H1 (cell line): ENCODE measurements at regions not wholly inside any gene's neighbourhood (a gene's known extent, or its start where the extent isn't known, plus 50 kb on each side); places are given as distances from the start of the nearest gene placed in this dataset.

Experiments
- CTCF ChIA-PET: fragments of 300-600 bp; sonication (Branson Sonifier 250); formaldehyde crosslinking; loops from one replicate; lab custom pipeline; 2021; ENCODE audit not compliant: partially characterized antibody; lab: Charles Lee
- POLR2A ChIA-PET: fragments of 300-600 bp; sonication (Branson Sonifier 250); formaldehyde crosslinking; loops from one replicate; lab custom pipeline; 2021; ENCODE audit warnings: inconsistent platforms; ENCODE audit not compliant: partially characterized antibody; lab: Charles Lee
- DNase-seq, 2 experiments: peaks; one replicate each; pipeline versions ENCODE4 v3.0.0 to v3.0.0-alpha.2; 2010 to 2022; ENCODE audit warnings: low spot score in 2 of 2, low read depth in 1 of 2, mixed read lengths in 1 of 2
- FAIRE-seq: peaks from 2 replicates; lab custom pipeline; 2011; peaks lifted over from hg19 to GRCh38; lab: Jason Lieb, UNC
- H2AFZ ChIP-seq: 2 replicates; pipeline ENCODE4 v1.8.1; 2012; ENCODE audit warnings: low read length, inconsistent platforms
- H2AK5ac ChIP-seq: 2 replicates; pipeline ENCODE4 v1.6.1; 2013; ENCODE audit warnings: low read depth, low read length
- H2BK120ac ChIP-seq: replicated peaks from 2 replicates; pipeline ENCODE3; 2013; ENCODE audit warnings: low read depth, low read length, inconsistent platforms
- H2BK12ac ChIP-seq: 2 replicates; pipeline ENCODE4 v1.6.1; 2013; ENCODE audit warnings: low read depth, low read length
- H2BK15ac ChIP-seq: 2 replicates; pipeline ENCODE4 v1.6.1; 2013; ENCODE audit warnings: low read length
- H2BK20ac ChIP-seq: 2 replicates; pipeline ENCODE4 v1.6.1; 2013; ENCODE audit warnings: low read length
- H2BK5ac ChIP-seq: 2 replicates; pipeline ENCODE4 v1.6.1; 2013; ENCODE audit warnings: low read depth, low read length
- H3K14ac ChIP-seq: 2 replicates; pipeline ENCODE4 v1.6.1; 2013; ENCODE audit warnings: inconsistent platforms; ENCODE audit not compliant: insufficient read length
- H3K18ac ChIP-seq: 2 replicates; pipeline ENCODE4 v1.6.1; 2013; ENCODE audit warnings: low read length; ENCODE audit errors: extremely low read depth
- H3K23ac ChIP-seq: 2 replicates; pipeline ENCODE4 v1.6.1; 2013; ENCODE audit warnings: inconsistent platforms; ENCODE audit not compliant: insufficient read length
- H3K23me2 ChIP-seq: 2 replicates; pipeline ENCODE4 v1.6.1; 2013; ENCODE audit warnings: low read depth, low read length
- H3K27ac ChIP-seq: 2 replicates; pipeline ENCODE4 v1.6.1; 2011; ENCODE audit warnings: low read depth, low read length, inconsistent platforms
- H3K27me3 ChIP-seq, 4 experiments: replicated peaks in 1 of 4; 1 replicate in 1 of 4; 2 replicates in 3 of 4; pipeline versions ENCODE4 v1.6.1 to v1.8.1; 2011 to 2013; ENCODE audit warnings: low read length in 3 of 4, mild to moderate bottlenecking in 3 of 4, inconsistent platforms in 2 of 4, mixed read lengths in 2 of 4, moderate library complexity in 1 of 4; ENCODE audit not compliant: control insufficient read depth in 3 of 4, insufficient read depth in 3 of 4; ENCODE audit errors: extremely low read depth in 1 of 4
- H3K36me3 ChIP-seq, 4 experiments: 2 replicates each; pipeline versions ENCODE4 v1.6.1 to v1.8.1; 2011 to 2013; ENCODE audit warnings: mild to moderate bottlenecking in 4 of 4, low read length in 3 of 4, moderate library complexity in 2 of 4, control low read depth in 1 of 4, inconsistent platforms in 1 of 4; ENCODE audit not compliant: insufficient read depth in 4 of 4, control insufficient read depth in 2 of 4
- H3K4ac ChIP-seq: replicated peaks from 2 replicates; pipeline ENCODE3; 2013; ENCODE audit warnings: low read length, low read depth, mixed read lengths, inconsistent platforms; ENCODE audit not compliant: insufficient read length
- H3K4me1 ChIP-seq, 4 experiments: replicated peaks in 1 of 4; 1 replicate in 1 of 4; 2 replicates in 3 of 4; pipeline versions ENCODE4 v1.6.1 to v1.8.1; 2011 to 2013; ENCODE audit warnings: low read length in 3 of 4, inconsistent platforms in 2 of 4, mixed read lengths in 1 of 4; ENCODE audit not compliant: insufficient read depth in 4 of 4, control insufficient read depth in 3 of 4
- H3K4me2 ChIP-seq, 2 experiments: 2 replicates each; pipeline versions ENCODE4 v1.6.1 to v1.8.1; 2011 to 2013; ENCODE audit warnings: low read depth in 2 of 2, low read length in 2 of 2, control low read depth in 1 of 2, inconsistent platforms in 1 of 2, mild to moderate bottlenecking in 1 of 2; ENCODE audit not compliant: insufficient read depth in 1 of 2
- H3K4me3 ChIP-seq, 4 experiments: fragments of 200-600, 300-600 bp in 1 of 4; sonication (generic), shearing (Covaris generic), sonication (Bioruptor Twin) in 1 of 4; 2 replicates each; pipeline versions ENCODE4 v1.5.1 to v1.8.1; 2011 to 2016; ENCODE audit warnings: low read length in 4 of 4, low read depth in 3 of 4, control low read depth in 2 of 4, inconsistent platforms in 2 of 4, mild to moderate bottlenecking in 2 of 4, mixed read lengths in 1 of 4, moderate library complexity in 1 of 4; ENCODE audit not compliant: insufficient read depth in 2 of 4; ENCODE audit errors: extremely low read depth in 1 of 4
- H3K56ac ChIP-seq: replicated peaks from 2 replicates; pipeline ENCODE3; 2013; ENCODE audit warnings: low read depth, mild to moderate bottlenecking, mixed read lengths, low read length, inconsistent platforms; ENCODE audit not compliant: insufficient read length
- H3K79me1 ChIP-seq: 2 replicates; pipeline ENCODE4 v1.6.1; 2013; ENCODE audit warnings: low read depth, low read length, control low read depth
- H3K79me2 ChIP-seq, 2 experiments: 2 replicates each; pipeline versions ENCODE4 v1.6.1 to v1.8.1; 2012 to 2013; ENCODE audit warnings: low read length in 2 of 2, mild to moderate bottlenecking in 2 of 2, inconsistent platforms in 1 of 2; ENCODE audit not compliant: insufficient read depth in 2 of 2, control insufficient read depth in 1 of 2
- H3K9ac ChIP-seq, 4 experiments: replicated peaks in 1 of 4; 1 replicate in 1 of 4; 2 replicates in 3 of 4; pipeline versions ENCODE4 v1.6.1 to v1.8.1; 2011 to 2013; ENCODE audit warnings: low read depth in 3 of 4, low read length in 3 of 4, control low read depth in 2 of 4, mild to moderate bottlenecking in 2 of 4, moderate library complexity in 2 of 4, inconsistent platforms in 1 of 4; ENCODE audit errors: extremely low read depth in 1 of 4
- H3K9me3 ChIP-seq, 2 experiments: 2 replicates each; pipeline versions ENCODE4 v1.6.1 to v1.8.1; 2012 to 2013; ENCODE audit warnings: mild to moderate bottlenecking in 2 of 2, moderate library complexity in 2 of 2, control low read depth in 1 of 2, inconsistent platforms in 1 of 2, low read depth in 1 of 2, low read length in 1 of 2, mixed read lengths in 1 of 2; ENCODE audit not compliant: insufficient read depth in 2 of 2
- H4K20me1 ChIP-seq, 2 experiments: replicated peaks in 1 of 2; 2 replicates each; pipeline versions ENCODE3 to v1.8.1; 2011 to 2013; ENCODE audit warnings: inconsistent platforms in 2 of 2, low read length in 2 of 2, mild to moderate bottlenecking in 1 of 2; ENCODE audit not compliant: insufficient read depth in 2 of 2, control insufficient read depth in 1 of 2
- H4K5ac ChIP-seq: 2 replicates; pipeline ENCODE4 v1.6.1; 2013; ENCODE audit warnings: low read length, low read depth, mixed read lengths, inconsistent platforms; ENCODE audit not compliant: insufficient read length
- H4K8ac ChIP-seq: 2 replicates; pipeline ENCODE4 v1.8.0; 2013; ENCODE audit warnings: mild to moderate bottlenecking, moderate library complexity, low read length, inconsistent platforms; ENCODE audit not compliant: insufficient read depth; ENCODE audit errors: extremely low read depth
- H4K91ac ChIP-seq: replicated peaks from 2 replicates; pipeline ENCODE3; 2013; ENCODE audit warnings: low read length, mixed read lengths, inconsistent platforms; ENCODE audit not compliant: insufficient read length
- FOSL1 ChIP-seq: IDR thresholded peaks from 2 replicates; pipeline ENCODE4 v1.6.1; 2011; ENCODE audit warnings: mild to moderate bottlenecking, low read depth, low read length, moderate library complexity; ENCODE audit not compliant: insufficient read depth
- MAFK ChIP-seq: IDR thresholded peaks from 2 replicates; pipeline ENCODE4 v1.6.1; 2012; ENCODE audit warnings: low read depth, mild to moderate bottlenecking, improper control_type of control experiment, low read length
- NANOG ChIP-seq: IDR thresholded peaks from 2 replicates; pipeline ENCODE4 v1.6.1; 2011; ENCODE audit warnings: low read length, low read depth, mild to moderate bottlenecking, inconsistent platforms; ENCODE audit not compliant: insufficient read depth, poor library complexity, severe bottlenecking
- POLR2AphosphoS5 ChIP-seq: IDR thresholded peaks from 2 replicates; pipeline ENCODE4 v1.6.1; 2011; ENCODE audit warnings: low read depth, low read length
- RAD21 ChIP-seq, 2 experiments: IDR thresholded peaks in 1 of 2; conservative IDR thresholded peaks in 1 of 2; 2 replicates each; pipeline ENCODE4 v1.6.1; 2011; ENCODE audit warnings: low read depth in 2 of 2, low read length in 2 of 2, improper control_type of control experiment in 1 of 2, inconsistent platforms in 1 of 2, mild to moderate bottlenecking in 1 of 2, moderate library complexity in 1 of 2
- SP2 ChIP-seq: IDR thresholded peaks from 2 replicates; pipeline ENCODE4 v1.6.1; 2012; ENCODE audit warnings: mild to moderate bottlenecking, low read length, inconsistent platforms
- WGBS, 2 experiments: shearing (Covaris generic) in 1 of 2; methylation state at CpG; one replicate each; pipeline versions ENCODE4 v1.1.6 to v1.1.7; 2013 to 2015; ENCODE audit warnings: low lambda C conversion rate in 2 of 2, mixed read lengths in 2 of 2, inconsistent platforms in 1 of 2, low coverage in 1 of 2, missing lambda C conversion rate in 1 of 2; ENCODE audit not compliant: insufficient replicate concordance in 2 of 2, insufficient coverage in 1 of 2, insufficient read length in 1 of 2; ENCODE audit errors: extremely low coverage in 1 of 2, missing lambda C conversion rate in 1 of 2; 5-methylcytosine and 5-hydroxymethylcytosine counted together

- no peaks in the 10 kb centered on the region for H3K79me2 ChIP-seq
- no peak overlapping the region for H3K4me2 ChIP-seq
- no peak overlapping the region for H2BK12ac ChIP-seq
- no peak overlapping the region for H3K18ac ChIP-seq
- no peak overlapping the region for H3K23ac ChIP-seq
- DNase-seq (no peak), FAIRE-seq (no peak)
- H3K23me2 ChIP-seq = no peaks in the 10 kb centered on the region
- H2BK120ac ChIP-seq = no peak overlapping the region
- ChIA-PET POLR2A (no interaction called here), CTCF (interaction anchor here (1.0 kb wide), 1 partner anchor 275 kb away, joined by 3 read pairs; no protein-coding TSS in a partner anchor)
- H3K4ac ChIP-seq = no peak overlapping the region
- H4K8ac ChIP-seq = no peak overlapping the region
- no peak overlapping the region for H3K4me3 ChIP-seq
- no peak overlapping the region for H2AK5ac ChIP-seq
- no peaks in the 10 kb centered on the region for H3K36me3 ChIP-seq
- no peak overlapping the region for H2BK5ac ChIP-seq
- no peaks in the 10 kb centered on the region for H3K9me3 ChIP-seq
- H2BK20ac ChIP-seq = no peak overlapping the region
- no peaks in the 10 kb centered on the region for H4K20me1 ChIP-seq
- no peak overlapping the region for H3K14ac ChIP-seq
- 100% methylated on average over 1 of the region's 1 CpG; no CpG with 5 or more reads in 1 of the 2 experiments for WGBS, 2 experiments
- no peaks in the 10 kb centered on the region for H3K27me3 ChIP-seq
- H2BK15ac ChIP-seq = no peak overlapping the region
- H2AFZ ChIP-seq = no peak overlapping the region
- H3K56ac ChIP-seq = no peak overlapping the region
- H4K91ac ChIP-seq = no peak overlapping the region
- no peaks in the 10 kb centered on the region for H3K79me1 ChIP-seq
- H3K9ac ChIP-seq = no peak overlapping the region
- H3K27ac ChIP-seq = no peak overlapping the region
- no peaks in the 10 kb centered on the region for H3K4me1 ChIP-seq
- H4K5ac ChIP-seq = no peak overlapping the region
- TF ChIP-seq FOSL1 (no peak), POLR2AphosphoS5 (no peak), RAD21 (IDR thresholded peaks at IDR 0.05 in 1 of 2, conservative IDR thresholded peaks at IDR 0.05 in 1 of 2; ENCODE audit: low read depth in 2 of 2, low read length in 2 of 2) (no peak), NANOG (no peak), MAFK (no peak), SP2 (no peak)
Measured at GRCh38 chr9:108296056-108296455, 559.7 kb downstream of the ACTL7B start.
